HG02943 (cell line): ENCODE measurements at regions not wholly inside any gene's neighbourhood (a gene's known extent, or its start where the extent isn't known, plus 50 kb on each side); places are given as distances from the start of the nearest gene placed in this dataset.

Experiments
- ATAC-seq: cut with Tn5 transposase; IDR thresholded peaks from one replicate; pipeline ENCODE4 v1.9.1; 2021; ENCODE audit warnings: mild to moderate bottlenecking, low read depth, moderate library complexity; ENCODE audit not compliant: unreplicated experiment

DNA sequence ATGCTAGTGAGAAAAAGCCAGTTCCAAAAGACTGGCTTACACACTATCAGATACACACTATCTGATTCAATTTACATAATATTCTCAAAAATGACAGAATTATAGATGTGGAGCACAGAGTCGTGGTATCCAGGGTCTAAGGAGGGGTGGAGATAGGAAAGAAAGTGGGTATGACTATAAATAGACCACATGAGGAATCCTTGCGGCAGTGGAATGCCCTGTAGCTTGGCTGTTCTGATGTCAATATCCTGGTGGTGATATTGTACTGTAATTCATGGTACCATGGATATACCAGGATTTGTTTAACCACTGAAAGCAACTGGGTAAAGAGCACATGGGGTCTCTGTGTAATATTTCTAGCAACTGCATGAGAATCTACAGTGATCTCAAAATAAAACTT is 67.7 kb upstream of the TMEM72 start:
- no peak for ATAC-seq

DNA sequence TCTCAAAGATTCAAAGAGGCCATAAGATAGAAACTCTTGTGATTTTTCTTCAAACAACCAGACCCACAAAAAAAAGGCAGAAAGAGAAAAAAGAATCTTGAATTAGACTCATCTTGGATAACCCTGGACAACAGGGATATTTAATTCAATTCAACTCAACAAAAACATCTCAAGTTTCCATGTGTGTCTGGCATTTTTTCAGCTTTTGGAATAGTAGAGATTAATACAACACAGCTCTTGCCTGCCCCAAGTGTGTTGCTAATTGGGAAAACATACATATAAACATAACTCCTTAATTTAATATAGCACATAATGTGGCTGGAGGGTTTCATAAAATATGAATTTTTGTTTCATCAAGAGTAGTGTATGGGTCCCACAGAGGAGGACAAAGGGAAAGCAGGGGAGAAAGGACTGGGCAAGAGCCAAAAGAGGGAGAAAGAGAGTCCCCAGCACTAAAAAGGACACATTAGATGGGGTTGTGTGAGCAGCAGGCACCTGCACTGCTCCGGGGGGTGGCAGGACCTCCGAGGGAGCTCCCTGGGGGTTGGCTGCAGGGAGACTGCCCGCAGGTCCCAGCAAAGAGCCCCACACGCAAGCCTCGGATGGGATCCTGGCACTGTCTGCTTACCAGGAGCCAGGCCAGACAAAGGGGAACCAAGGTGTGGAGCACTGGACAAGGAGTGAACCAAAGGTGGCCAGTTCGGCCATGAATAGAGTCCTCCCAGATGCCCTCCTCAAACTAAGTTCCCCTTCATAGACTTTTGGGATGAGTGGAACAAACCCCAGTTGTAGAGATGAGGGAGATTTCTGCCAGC is 65.6 kb upstream of the TMEM72 start:
- no peak for ATAC-seq

DNA sequence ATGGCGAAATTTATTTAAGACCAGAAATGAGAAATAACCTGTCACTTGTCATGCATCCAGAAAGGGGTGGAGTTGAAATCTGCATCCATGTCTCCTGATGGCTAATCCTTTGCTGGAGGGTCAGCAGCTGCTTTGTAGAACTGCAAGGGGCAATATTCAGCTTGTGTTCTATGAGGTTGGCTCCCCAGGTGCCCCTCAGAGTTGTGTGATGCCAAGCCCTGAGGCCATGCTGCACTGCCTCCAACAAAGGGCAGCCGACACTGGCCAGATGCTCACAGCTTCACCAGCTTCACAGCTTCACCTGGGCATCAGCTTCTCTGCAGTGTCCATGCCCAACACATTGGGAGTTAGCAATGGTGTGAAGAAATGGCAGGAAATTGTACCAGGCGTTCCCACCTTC is 64.0 kb upstream of the TMEM72 start:
- no peak for ATAC-seq

DNA sequence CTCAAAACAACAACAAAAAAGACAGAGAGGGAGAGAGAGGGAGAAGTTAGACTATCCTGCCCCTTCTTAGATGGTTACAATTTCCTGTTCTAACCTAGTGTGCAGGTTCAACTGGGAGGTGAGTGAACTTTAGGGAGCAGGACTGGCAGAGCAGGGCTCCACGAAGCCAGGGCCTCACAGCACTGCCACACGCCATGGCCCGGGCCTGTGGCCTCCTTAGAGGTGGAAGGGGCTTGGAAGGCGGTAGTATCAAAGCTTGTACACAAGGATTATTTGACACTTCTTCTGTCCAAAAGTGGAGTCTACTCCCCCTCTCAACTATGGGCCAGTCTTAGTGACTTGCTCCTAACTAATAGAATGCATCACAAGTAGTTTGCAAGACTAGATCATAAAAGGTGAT is 62.9 kb upstream of the TMEM72 start:
- no peak for ATAC-seq

DNA sequence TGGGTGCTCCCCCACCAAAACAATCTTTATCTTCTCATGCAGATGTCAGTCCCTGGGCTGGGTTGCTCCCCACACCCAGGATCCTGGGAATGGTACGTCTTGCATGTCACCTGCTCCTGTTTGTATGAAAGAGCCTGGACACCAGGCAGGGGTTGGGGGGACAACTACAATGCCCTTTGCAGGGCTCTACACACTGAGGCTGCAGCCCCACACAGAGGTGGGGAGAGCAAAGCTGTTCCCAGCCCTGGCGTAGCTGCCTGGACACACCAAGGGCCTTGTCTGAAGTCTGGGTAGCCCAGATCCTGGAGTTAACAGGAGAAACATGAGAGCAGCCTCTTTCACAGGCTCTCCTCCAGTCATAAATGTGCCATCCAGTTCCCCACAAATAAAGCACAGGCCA is 61.2 kb upstream of the TMEM72 start:
- ATAC-seq, result no peak

DNA sequence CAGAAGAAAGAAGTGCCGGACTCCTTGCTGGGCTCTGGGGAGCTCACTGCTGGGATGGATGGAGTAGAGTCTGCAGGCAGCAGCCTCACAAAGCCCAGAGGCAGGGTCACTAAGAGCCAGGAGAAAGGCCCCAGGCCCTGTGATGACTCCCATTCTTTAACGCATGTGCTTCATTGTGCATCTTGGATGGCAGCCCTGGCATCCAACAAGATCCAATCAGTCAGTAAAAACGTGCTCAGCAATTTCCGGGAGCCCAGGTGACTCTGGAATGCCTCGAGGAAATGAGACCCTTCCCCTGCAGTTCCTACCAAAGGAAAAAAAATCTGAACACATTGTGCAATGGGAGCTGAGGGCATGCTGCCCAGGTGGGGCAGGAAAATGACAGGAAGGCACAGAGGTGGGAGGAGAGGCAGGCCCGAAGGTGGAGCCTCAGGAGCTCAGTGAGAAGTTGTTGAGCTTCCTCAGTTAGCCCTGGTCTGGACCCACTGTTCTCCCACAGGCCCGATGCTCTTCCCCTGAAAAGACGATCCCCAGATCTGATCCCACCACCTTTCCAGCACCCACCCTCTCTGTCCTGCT is 60.7 kb upstream of the TMEM72 start:
- no peak for ATAC-seq

DNA sequence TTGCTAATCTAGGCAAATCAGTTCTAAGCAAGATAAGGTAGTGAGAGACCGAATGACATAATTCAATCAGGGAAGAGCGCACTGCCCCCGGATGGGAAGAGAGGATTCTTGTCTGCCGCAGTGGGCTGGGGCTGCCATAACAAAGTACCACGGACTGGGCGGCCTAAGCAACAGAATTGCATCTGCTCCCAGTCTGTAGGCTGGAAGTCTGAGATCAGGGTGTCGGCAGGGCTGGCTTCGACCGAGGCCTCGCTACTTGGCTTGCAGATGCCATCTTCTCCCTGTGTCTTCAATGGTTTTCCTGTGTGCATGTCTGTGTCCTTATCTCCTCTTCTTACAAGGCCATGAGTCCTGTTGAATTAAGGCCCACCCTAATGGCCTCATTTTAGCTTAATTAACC is 59.7 kb upstream of the TMEM72 start:
- no peak for ATAC-seq

DNA sequence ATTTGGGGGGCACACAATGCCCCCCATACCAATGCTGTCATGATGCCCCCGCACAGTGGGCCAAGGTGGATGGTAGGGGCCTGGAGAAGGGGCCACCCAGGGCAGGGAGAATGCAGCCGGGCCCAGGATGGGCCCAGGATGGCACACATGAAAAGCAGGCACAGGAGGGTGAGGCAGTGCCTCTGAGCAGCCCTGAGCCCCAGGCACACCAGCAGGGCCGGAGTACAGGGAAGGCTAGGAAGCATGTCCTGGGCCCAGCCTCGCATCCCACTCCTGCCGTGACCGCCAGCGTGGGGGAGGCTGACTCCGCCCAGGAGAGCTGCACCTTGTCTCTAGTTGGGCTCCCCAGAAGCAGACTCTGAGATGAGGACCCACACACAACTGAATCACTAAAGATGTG is 59.3 kb upstream of the TMEM72 start:
- ATAC-seq, result no peak

DNA sequence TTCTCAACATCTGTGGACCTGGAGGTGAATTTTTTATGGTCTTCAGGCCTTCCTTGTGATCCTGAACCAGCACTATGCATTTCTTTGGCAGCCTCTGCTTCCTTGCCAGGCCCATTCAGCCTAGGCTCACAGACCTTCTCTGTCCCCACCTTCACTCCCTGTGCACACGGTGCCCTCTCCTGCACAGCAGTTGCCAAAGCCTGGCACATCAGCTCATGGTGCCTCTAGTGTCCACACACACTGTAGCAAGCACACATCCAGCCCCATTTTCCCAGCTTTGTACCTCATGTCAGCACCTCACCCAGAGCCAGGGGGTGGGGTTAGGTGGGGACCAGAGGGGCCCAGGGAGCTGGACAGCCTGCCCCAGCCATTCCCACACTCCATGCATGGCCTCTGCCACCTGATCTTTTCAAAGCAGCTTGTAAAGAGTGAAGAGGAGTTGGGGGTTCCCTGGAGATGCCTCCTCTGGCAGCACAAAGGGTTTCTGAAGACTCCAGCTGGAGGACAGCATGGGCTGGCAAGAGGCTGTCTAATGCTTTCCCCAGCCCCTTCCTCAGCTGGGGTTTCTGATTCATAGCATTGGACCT is 57.9 kb upstream of the TMEM72 start:
- ATAC-seq, result no peak

DNA sequence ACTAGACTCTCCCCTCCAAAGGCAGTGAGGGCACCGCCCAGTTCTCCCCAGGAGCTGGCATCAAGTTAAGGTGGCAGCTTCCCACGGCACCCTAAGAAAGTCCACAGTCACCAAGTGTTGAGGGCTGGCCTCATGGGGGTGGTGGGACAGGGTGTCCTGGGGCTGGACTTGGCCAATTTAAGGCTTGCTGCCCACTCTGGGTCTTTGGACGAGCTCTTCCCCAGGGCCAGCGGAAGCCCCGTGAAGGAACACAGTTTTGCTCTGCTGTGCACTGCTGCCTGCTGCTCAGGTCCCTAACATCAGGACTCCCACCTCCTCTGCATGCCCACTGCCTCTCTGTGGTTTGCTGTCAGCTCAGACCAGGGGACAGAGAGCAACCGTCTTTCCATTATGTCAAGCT is 57.3 kb upstream of the TMEM72 start:
- no peak for ATAC-seq

DNA sequence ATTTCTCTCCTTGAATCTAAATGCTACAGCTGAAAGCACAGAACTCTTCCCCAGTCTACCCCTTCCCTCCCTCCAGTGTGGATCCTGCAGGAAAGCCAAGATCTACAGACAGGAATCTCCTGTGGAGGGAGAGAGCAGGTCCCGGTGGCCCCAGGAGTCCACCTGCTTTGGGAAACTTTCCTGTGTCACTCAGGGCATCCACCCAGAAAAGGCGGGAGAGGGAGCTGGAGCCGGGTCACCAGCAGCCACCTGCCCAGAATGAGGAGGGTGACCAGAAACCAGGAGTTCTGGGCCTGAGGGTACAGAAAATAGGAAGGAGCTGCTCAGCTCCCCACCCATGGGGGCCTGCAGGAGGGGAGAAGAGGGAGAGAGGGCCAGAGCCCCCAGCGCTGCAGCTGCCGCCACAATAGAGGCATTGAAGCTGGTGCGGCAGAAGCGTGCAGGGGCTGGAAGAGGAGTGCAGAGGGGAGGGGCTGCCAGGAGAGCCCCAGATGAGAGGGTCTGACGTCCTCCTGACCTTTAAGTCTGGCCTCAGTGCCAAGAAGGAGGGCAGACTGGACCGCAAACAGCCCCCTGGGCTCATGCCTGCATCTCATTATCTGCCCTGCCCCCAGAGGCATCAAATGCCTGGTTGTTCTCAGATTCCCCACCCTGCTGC is 56.3 kb upstream of the TMEM72 start:
- ATAC-seq, result no peak

DNA sequence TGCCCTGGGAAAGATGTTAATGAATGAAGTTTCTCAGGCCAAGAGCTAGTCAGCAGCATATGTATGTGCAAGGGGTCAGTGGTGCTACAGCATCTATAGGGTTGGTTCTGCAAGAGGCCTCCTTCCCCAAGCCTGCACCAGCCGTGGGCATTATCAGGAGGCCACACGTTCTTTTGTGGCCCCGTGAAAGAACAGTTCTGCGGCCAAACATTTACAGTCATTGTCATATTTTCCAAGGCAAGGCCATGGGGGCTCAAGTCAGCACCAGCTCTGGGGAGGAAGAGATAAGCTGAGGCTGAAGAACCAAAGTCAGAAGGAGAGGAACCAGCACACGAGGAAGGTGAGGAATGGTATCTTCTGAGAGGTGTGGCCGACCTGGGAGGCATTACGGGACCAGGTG is 54.4 kb upstream of the TMEM72 start:
- no peak for ATAC-seq

DNA sequence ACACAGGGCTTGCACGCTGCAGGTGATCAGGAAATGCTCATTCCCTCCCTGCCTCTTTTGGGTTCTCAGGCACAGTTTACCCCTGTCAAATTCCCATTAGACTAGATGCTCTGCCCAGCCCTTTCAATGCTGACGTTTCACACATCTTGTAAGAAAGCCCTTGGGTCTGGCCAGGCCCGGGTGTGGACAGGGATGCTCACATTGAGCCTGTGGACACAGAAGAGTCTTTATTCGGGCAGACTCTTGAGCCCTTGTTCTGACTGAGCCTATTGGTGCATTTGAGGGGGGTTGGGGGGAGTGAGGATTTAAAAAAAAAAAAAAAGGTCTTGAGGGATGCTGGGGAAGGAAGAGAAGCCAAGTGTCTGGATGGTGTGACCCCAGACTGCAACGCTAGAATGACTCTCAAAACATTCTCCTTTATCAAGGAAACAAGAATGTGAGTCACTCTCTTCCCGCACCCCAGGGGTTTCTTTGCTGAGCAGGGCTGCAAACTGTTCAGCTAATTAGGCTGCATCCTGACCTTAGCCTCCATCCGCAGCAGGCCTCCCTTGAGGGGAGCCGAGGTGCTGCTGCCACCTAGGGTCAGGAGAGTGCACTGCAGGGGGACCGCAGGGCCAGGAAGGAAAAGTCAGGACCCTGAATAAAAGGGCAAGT is 53.6 kb upstream of the TMEM72 start:
- peak; percentile 69 for ATAC-seq

DNA sequence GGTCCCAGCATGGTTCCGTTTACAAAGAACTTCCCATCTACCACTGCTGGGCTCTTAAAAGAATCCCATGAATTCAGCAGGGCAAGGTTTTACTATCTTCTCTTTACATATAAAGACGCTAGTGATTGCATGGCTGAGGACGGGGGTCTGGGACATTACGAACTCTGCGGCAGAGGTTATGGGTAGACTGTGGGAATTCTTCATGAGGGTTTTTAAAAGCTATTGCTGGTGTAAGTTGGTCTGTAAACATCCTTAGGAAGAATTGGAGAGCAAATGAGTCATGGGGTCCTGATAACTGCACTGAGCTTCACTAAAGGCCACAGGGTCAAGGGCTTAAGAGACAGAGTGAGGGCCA is 53.1 kb upstream of the TMEM72 start:
- ATAC-seq, result no peak

DNA sequence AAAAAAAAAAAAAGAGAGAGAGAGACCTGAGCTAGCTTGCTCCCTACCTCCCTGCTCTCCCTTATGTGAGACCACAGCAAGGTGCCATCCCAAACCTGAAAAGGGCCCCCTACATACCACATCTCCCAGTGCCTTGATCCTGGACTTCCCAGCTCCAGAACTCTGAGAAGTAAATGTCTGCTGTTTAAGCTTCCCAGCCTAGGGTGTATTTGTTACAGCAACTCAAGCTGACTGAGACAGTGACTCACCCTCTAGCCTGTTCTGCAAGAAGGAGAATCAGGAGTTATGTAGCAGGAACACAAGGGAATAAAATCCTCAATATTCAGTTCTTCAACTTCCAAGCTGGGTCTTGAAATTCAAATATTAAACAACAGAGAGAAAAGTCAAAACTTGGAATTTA is 52.1 kb upstream of the TMEM72 start:
- ATAC-seq, result no peak

DNA sequence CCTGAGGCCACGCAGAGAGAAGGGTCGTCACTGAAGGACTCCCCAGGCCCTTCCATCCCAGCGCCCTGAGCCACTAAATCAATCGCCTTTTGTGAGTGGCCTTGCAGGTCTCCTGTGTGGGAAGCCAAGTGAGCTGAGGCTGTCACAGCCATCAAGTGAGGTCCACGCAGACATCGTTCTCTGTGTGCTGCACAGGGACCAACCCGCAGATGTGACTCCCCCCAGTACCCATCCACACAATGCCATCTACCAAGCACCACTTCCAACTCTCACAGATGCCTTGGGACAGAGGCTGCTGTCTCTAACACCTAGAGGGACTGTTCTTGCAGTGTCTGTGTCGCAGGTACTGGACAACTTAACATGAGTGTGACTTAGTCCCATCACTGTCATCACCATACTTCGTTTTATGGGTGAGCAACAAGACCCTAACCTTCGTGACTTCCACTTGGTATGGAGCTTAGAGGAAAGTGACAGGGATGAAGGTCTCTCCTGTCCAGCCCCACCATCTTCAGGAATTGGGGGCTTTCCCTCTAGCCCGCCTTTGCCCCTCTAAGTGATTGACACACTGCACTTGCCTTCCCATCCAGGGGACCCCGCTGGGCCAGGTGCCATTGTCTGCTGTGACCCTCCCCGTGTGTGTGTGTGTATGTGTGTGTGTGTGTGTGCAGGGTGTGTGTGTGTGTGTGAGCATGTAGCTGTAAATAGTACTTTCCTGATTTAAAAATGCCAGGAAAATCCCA is 51.4 kb upstream of the TMEM72 start:
- no peak for ATAC-seq

DNA sequence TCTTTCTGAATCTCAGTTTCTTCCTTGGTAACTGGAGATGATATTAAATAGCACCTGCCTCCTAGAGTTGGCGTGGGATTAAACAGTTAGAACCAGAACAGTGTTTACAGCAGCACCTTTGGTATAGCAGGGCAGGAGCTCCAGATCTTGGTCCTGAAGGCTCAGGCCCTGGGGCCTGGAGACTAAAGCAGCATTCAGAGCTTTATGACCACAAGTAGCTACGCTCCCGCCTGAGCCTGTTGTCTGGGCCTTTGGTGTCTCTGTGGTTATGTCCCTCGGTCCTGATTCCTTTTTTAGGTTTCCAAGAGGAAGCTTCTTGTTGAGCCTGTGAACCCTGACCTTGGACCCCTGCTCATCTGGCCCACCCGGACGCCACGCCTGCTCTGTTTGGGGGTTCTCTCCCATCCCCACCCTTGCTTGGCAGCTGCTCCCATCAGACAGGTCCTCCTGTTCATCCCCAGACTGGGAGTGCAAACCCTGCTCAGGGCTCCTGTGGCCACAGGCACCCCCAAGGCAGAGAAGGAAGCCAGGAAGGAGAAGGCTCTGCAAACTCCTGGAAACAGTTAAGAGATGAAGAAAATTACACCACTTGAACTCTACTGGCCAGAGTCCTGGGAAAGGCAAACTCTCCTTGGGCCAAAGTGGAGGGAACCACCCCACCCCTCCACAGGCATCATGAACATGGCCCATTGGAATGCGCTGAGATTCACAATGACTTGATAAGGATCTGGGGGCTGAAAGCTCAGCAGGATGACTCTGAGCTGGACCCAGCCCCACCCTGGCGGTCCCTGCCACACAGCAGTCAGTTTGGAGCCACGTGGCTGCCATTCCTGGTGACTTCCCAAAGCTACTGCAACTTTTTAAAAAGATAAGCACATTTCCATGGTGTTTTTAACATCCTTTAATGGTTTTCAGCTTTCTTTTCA is 50.1 kb upstream of the TMEM72 start:
- no peak for ATAC-seq
